ENCODE measurements at regions not wholly inside any gene's neighbourhood (a gene's known extent, or its start where the extent isn't known, plus 50 kb on each side); places are given as distances from the start of the nearest gene placed in this dataset.

GRCh38 chr13:106815545-106815944, 247.6 kb upstream of the ARGLU1 start:
- Histone ChIP-seq H3K36me3 (ENCODE audit: control insufficient read depth, insufficient read depth, low read length) (no peaks in the 10 kb centered on the region), H3K4me3 (ENCODE audit: low read depth, low read length) (no peak overlapping the region), H3K9me3 (ENCODE audit: control insufficient read depth in 2 of 2, low read length in 2 of 2) (no peaks in the 10 kb centered on the region), H3K4me1 (ENCODE audit: control insufficient read depth, insufficient read depth, low read length, poor library complexity, severe bottlenecking) (no peaks in the 10 kb centered on the region), H3K27me3 (ENCODE audit: control insufficient read depth, insufficient read depth, low read length) (no peaks in the 10 kb centered on the region), H3K27ac (ENCODE audit: insufficient read depth, low read length, poor library complexity, severe bottlenecking) (no peak overlapping the region)
- no peaks in the 10 kb centered on the region for H3K4me1 Mint-ChIP-seq
- H3K27me3 Mint-ChIP-seq: no peaks in the 10 kb centered on the region
- no peaks in the 10 kb centered on the region for H3K36me3 Mint-ChIP-seq
- DNase-seq: no peak
- H3K9me3 Mint-ChIP-seq: peaks cover 0 to 8% (median 0%) of the 10 kb centered on the region in 7 donors
- no peak for ATAC-seq (ENCODE audit: low read depth in 2 of 2)
- H3K4me3 Mint-ChIP-seq: no peak overlapping the region
- H3K27ac Mint-ChIP-seq: no peak overlapping the region

GRCh38 chr13:106814463-106814862, 246.5 kb upstream of the ARGLU1 start:
- ATAC-seq (ENCODE audit: low read depth in 2 of 2): no peak
- H3K27me3 ChIP-seq (ENCODE audit: control insufficient read depth, insufficient read depth, low read length): no peaks in the 10 kb centered on the region
- H3K36me3 ChIP-seq (ENCODE audit: control insufficient read depth, insufficient read depth, low read length): no peaks in the 10 kb centered on the region
- H3K9me3 ChIP-seq (ENCODE audit: control insufficient read depth in 2 of 2, low read length in 2 of 2): no peaks in the 10 kb centered on the region
- H3K27ac Mint-ChIP-seq: no peak overlapping the region
- no peaks in the 10 kb centered on the region for H3K4me1 Mint-ChIP-seq
- peaks cover 0 to 8% (median 0%) of the 10 kb centered on the region in 7 donors for H3K9me3 Mint-ChIP-seq
- no peaks in the 10 kb centered on the region for H3K27me3 Mint-ChIP-seq
- no peaks in the 10 kb centered on the region for H3K36me3 Mint-ChIP-seq
- no peak for DNase-seq
- H3K4me3 Mint-ChIP-seq: no peak overlapping the region
- H3K4me3 ChIP-seq (ENCODE audit: low read depth, low read length): no peak overlapping the region
- H3K4me1 ChIP-seq (ENCODE audit: control insufficient read depth, insufficient read depth, low read length, poor library complexity, severe bottlenecking): no peaks in the 10 kb centered on the region
- H3K27ac ChIP-seq (ENCODE audit: insufficient read depth, low read length, poor library complexity, severe bottlenecking): no peak overlapping the region

GRCh38 chr13:106810069-106810468, 242.1 kb upstream of the ARGLU1 start:
- Histone ChIP-seq H3K36me3 (ENCODE audit: control insufficient read depth, insufficient read depth, low read length) (no peaks in the 10 kb centered on the region), H3K27ac (ENCODE audit: insufficient read depth, low read length, poor library complexity, severe bottlenecking) (no peak overlapping the region), H3K27me3 (ENCODE audit: control insufficient read depth, insufficient read depth, low read length) (no peaks in the 10 kb centered on the region), H3K4me1 (ENCODE audit: control insufficient read depth, insufficient read depth, low read length, poor library complexity, severe bottlenecking) (no peaks in the 10 kb centered on the region), H3K4me3 (ENCODE audit: low read depth, low read length) (no peak overlapping the region), H3K9me3 (ENCODE audit: control insufficient read depth in 2 of 2, low read length in 2 of 2) (no peaks in the 10 kb centered on the region)
- ATAC-seq (ENCODE audit: low read depth in 2 of 2) (no peak), DNase-seq (no peak)
- Mint-ChIP-seq H3K4me3 (no peak overlapping the region), H3K4me1 (no peaks in the 10 kb centered on the region), H3K36me3 (no peaks in the 10 kb centered on the region), H3K27ac (no peak overlapping the region), H3K27me3 (no peaks in the 10 kb centered on the region), H3K9me3 (peaks cover 0 to 8% (median 0%) of the 10 kb centered on the region in 7 donors)

- H3K4me3 Mint-ChIP-seq: no peak overlapping the region
- Histone ChIP-seq H3K4me1 (ENCODE audit: control insufficient read depth, insufficient read depth, low read length, poor library complexity, severe bottlenecking) (no peaks in the 10 kb centered on the region), H3K4me3 (ENCODE audit: low read depth, low read length) (no peak overlapping the region), H3K9me3 (ENCODE audit: control insufficient read depth in 2 of 2, low read length in 2 of 2) (no peaks in the 10 kb centered on the region), H3K36me3 (ENCODE audit: control insufficient read depth, insufficient read depth, low read length) (no peaks in the 10 kb centered on the region), H3K27ac (ENCODE audit: insufficient read depth, low read length, poor library complexity, severe bottlenecking) (no peak overlapping the region), H3K27me3 (ENCODE audit: control insufficient read depth, insufficient read depth, low read length) (no peaks in the 10 kb centered on the region)
- no peaks in the 10 kb centered on the region for H3K27me3 Mint-ChIP-seq
- H3K9me3 Mint-ChIP-seq: peaks cover 0 to 4% (median 0%) of the 10 kb centered on the region in 7 donors
- H3K4me1 Mint-ChIP-seq: no peaks in the 10 kb centered on the region
- no peak overlapping the region for H3K27ac Mint-ChIP-seq
- ATAC-seq (ENCODE audit: low read depth in 2 of 2) (no peak), DNase-seq (no peak)
- H3K36me3 Mint-ChIP-seq: no peaks in the 10 kb centered on the region
Measured at GRCh38 chr13:106804991-106805390, 237.1 kb upstream of the ARGLU1 start.

- H3K9me3 Mint-ChIP-seq: peaks cover 0 to 4% (median 0%) of the 10 kb centered on the region in 7 donors
- H3K4me1 Mint-ChIP-seq: no peaks in the 10 kb centered on the region
- H3K36me3 Mint-ChIP-seq: no peaks in the 10 kb centered on the region
- H3K27ac Mint-ChIP-seq: no peak overlapping the region
- Histone ChIP-seq H3K27ac (ENCODE audit: insufficient read depth, low read length, poor library complexity, severe bottlenecking) (no peak overlapping the region), H3K4me1 (ENCODE audit: control insufficient read depth, insufficient read depth, low read length, poor library complexity, severe bottlenecking) (no peaks in the 10 kb centered on the region), H3K36me3 (ENCODE audit: control insufficient read depth, insufficient read depth, low read length) (no peaks in the 10 kb centered on the region), H3K27me3 (ENCODE audit: control insufficient read depth, insufficient read depth, low read length) (no peaks in the 10 kb centered on the region), H3K4me3 (ENCODE audit: low read depth, low read length) (no peak overlapping the region), H3K9me3 (ENCODE audit: control insufficient read depth in 2 of 2, low read length in 2 of 2) (no peaks in the 10 kb centered on the region)
- H3K27me3 Mint-ChIP-seq: no peaks in the 10 kb centered on the region
- no peak for ATAC-seq (ENCODE audit: low read depth in 2 of 2)
- DNase-seq: no peak
- H3K4me3 Mint-ChIP-seq: no peak overlapping the region
Measured at GRCh38 chr13:106802917-106803316, 235.0 kb upstream of the ARGLU1 start.

- Mint-ChIP-seq H3K4me3 (no peak overlapping the region), H3K27ac (no peak overlapping the region), H3K36me3 (no peaks in the 10 kb centered on the region), H3K27me3 (peaks cover 6% of the 10 kb centered on the region), H3K9me3 (peaks cover 0 to 5% (median 0%) of the 10 kb centered on the region in 7 donors), H3K4me1 (peaks cover 0 to 8% (median 0%) of the 10 kb centered on the region in 4 donors)
- no peaks in the 10 kb centered on the region for H3K9me3 ChIP-seq (ENCODE audit: control insufficient read depth in 2 of 2, low read length in 2 of 2)
- H3K4me3 ChIP-seq (ENCODE audit: low read depth, low read length): no peak overlapping the region
- DNase-seq (no peak), ATAC-seq (ENCODE audit: low read depth in 2 of 2) (no peak)
- no peaks in the 10 kb centered on the region for H3K4me1 ChIP-seq (ENCODE audit: control insufficient read depth, insufficient read depth, low read length, poor library complexity, severe bottlenecking)
- H3K27me3 ChIP-seq (ENCODE audit: control insufficient read depth, insufficient read depth, low read length): no peaks in the 10 kb centered on the region
- no peak overlapping the region for H3K27ac ChIP-seq (ENCODE audit: insufficient read depth, low read length, poor library complexity, severe bottlenecking)
- no peaks in the 10 kb centered on the region for H3K36me3 ChIP-seq (ENCODE audit: control insufficient read depth, insufficient read depth, low read length)
Measured at GRCh38 chr13:106799781-106800335, 231.9 kb upstream of the ARGLU1 start.

GRCh38 chr13:106797081-106797640, 229.2 kb upstream of the ARGLU1 start:
- Histone ChIP-seq H3K4me3 (ENCODE audit: low read depth, low read length) (no peak overlapping the region), H3K4me1 (ENCODE audit: control insufficient read depth, insufficient read depth, low read length, poor library complexity, severe bottlenecking) (no peaks in the 10 kb centered on the region), H3K9me3 (ENCODE audit: control insufficient read depth in 2 of 2, low read length in 2 of 2) (no peaks in the 10 kb centered on the region), H3K27ac (ENCODE audit: insufficient read depth, low read length, poor library complexity, severe bottlenecking) (no peak overlapping the region), H3K36me3 (ENCODE audit: control insufficient read depth, insufficient read depth, low read length) (no peaks in the 10 kb centered on the region), H3K27me3 (ENCODE audit: control insufficient read depth, insufficient read depth, low read length) (no peaks in the 10 kb centered on the region)
- Mint-ChIP-seq H3K27me3 (peaks cover 6% of the 10 kb centered on the region), H3K27ac (no peak overlapping the region), H3K4me1 (peaks cover 0 to 8% (median 0%) of the 10 kb centered on the region in 4 donors), H3K9me3 (peaks cover 0 to 3% (median 0%) of the 10 kb centered on the region in 7 donors), H3K4me3 (no peak overlapping the region), H3K36me3 (no peaks in the 10 kb centered on the region)
- DNase-seq (no peak), ATAC-seq (ENCODE audit: low read depth in 2 of 2) (no peak)

Measured in CD4-positive, CD25-positive, alpha-beta regulatory T cell (primary cell).